PC-9 (cell line): ENCODE measurements at regions not wholly inside any gene's neighbourhood (a gene's known extent, or its start where the extent isn't known, plus 50 kb on each side); places are given as distances from the start of the nearest gene placed in this dataset.

Experiments used
- CTCF ChIP-seq: fragments of 200-600 bp; sonication (generic); conservative IDR thresholded peaks from 2 replicates; pipeline ENCODE4 v1.6.1; 2017; ENCODE audit warnings: mixed run types, antibody characterized with exemption, mild to moderate bottlenecking, moderate library complexity
- EZH2 ChIP-seq: fragments of 200-600 bp; sonication (generic); IDR thresholded peaks from 2 replicates; pipeline ENCODE4 v1.8.0; 2017; ENCODE audit warnings: antibody characterized with exemption, low read depth

GRCh38 chr4:126451237-126451873 lies 1136.6 kb downstream of the FAT4 start:
- TF ChIP-seq CTCF (no peak), EZH2 (no peak)
